IMR-90 (cell line): ENCODE measurements at regions not wholly inside any gene's neighbourhood (a gene's known extent, or its start where the extent isn't known, plus 50 kb on each side); places are given as distances from the start of the nearest gene placed in this dataset.

Source experiments
- ATAC-seq: fragments of 200-7000 bp; cut with Tn5 transposase; 2 replicates; pipeline ENCODE4 v1.9.1; 2020; ENCODE audit warnings: low read depth, mild to moderate bottlenecking, moderate library complexity
- BruUV-seq: library from RNA; stranded (reverse); fragments of 400-500 nt; replicated peaks from 2 replicates; lab custom pipeline; 2021; lab: Mats Ljungman, UMichigan
- CTCF ChIA-PET: fragments of 300-600 bp; formaldehyde crosslinking; extraction: SDS; loops from one replicate; lab custom pipeline; 2021; ENCODE audit warnings: antibody characterized with exemption; lab: Yijun Ruan, JAX
- POLR2A ChIA-PET: fragments of 300-600 bp; sonication (Branson Sonifier 250); formaldehyde crosslinking; loops from one replicate; lab custom pipeline; 2022; ENCODE audit warnings: antibody characterized with exemption; ENCODE audit not compliant: unreplicated experiment; lab: Charles Lee
- DNase-seq: peaks from one replicate; pipeline ENCODE4 v3.0.0; 2013
- H2AFZ ChIP-seq: replicated peaks from 2 replicates; pipeline ENCODE3; 2013; ENCODE audit warnings: low read length, mild to moderate bottlenecking; ENCODE audit not compliant: poor library complexity
- H2AK5ac ChIP-seq: 2 replicates; pipeline ENCODE4 v1.6.1; 2013; ENCODE audit warnings: low read depth, low read length, inconsistent platforms
- H2AK9ac ChIP-seq: replicated peaks from 2 replicates; pipeline ENCODE3; 2013; ENCODE audit warnings: mild to moderate bottlenecking, low read depth, low read length, moderate library complexity; ENCODE audit not compliant: poor library complexity
- H2BK120ac ChIP-seq: 2 replicates; pipeline ENCODE4 v1.6.1; 2013; ENCODE audit warnings: low read depth, low read length, inconsistent platforms
- H2BK15ac ChIP-seq: 3 replicates; pipeline ENCODE4 v1.6.1; 2013; ENCODE audit warnings: low read depth, low read length, inconsistent platforms
- H2BK20ac ChIP-seq: 2 replicates; pipeline ENCODE4 v1.6.1; 2013; ENCODE audit warnings: low read depth, mild to moderate bottlenecking, inconsistent platforms, low read length, moderate library complexity
- H2BK5ac ChIP-seq: 2 replicates; pipeline ENCODE4 v1.6.1; 2013; ENCODE audit warnings: mild to moderate bottlenecking, low read depth, low read length, inconsistent platforms; ENCODE audit not compliant: poor library complexity, severe bottlenecking
- H3K14ac ChIP-seq: replicated peaks from 2 replicates; pipeline ENCODE4 v1.6.1; 2013; ENCODE audit warnings: low read depth, low read length, inconsistent platforms
- H3K18ac ChIP-seq: 2 replicates; pipeline ENCODE4 v1.6.1; 2013; ENCODE audit warnings: low read depth, low read length, control low read depth
- H3K23ac ChIP-seq: 2 replicates; pipeline ENCODE4 v1.6.1; 2013; ENCODE audit warnings: low read depth, low read length, inconsistent platforms
- H3K27ac ChIP-seq: 2 replicates; pipeline ENCODE4 v1.5.1; 2013; ENCODE audit warnings: mild to moderate bottlenecking, control low read depth, low read length; ENCODE audit not compliant: insufficient read depth
- H3K27me3 ChIP-seq: 2 replicates; pipeline ENCODE4 v1.6.1; 2013; ENCODE audit warnings: low read length; ENCODE audit not compliant: control insufficient read depth, insufficient read depth
- H3K36me3 ChIP-seq: 2 replicates; pipeline ENCODE4 v1.6.1; 2013; ENCODE audit warnings: low read length, mixed read lengths; ENCODE audit not compliant: control insufficient read depth, insufficient read depth
- H3K4ac ChIP-seq: 2 replicates; pipeline ENCODE4 v1.6.1; 2013; ENCODE audit warnings: low read depth, low read length, inconsistent platforms
- H3K4me1 ChIP-seq: 2 replicates; pipeline ENCODE4 v1.6.1; 2013; ENCODE audit warnings: low read length, mixed read lengths; ENCODE audit not compliant: control insufficient read depth, insufficient read depth
- H3K4me2 ChIP-seq: 2 replicates; pipeline ENCODE4 v1.6.1; 2013; ENCODE audit warnings: low read depth, mild to moderate bottlenecking, control low read depth, low read length, moderate library complexity
- H3K4me3 ChIP-seq: 2 replicates; pipeline ENCODE4 v1.5.1; 2013; ENCODE audit warnings: low read depth, mild to moderate bottlenecking, control low read depth, low read length, moderate library complexity; ENCODE audit not compliant: insufficient read depth
- H3K56ac ChIP-seq: 2 replicates; pipeline ENCODE4 v1.6.1; 2013; ENCODE audit warnings: low read length, inconsistent platforms; ENCODE audit not compliant: insufficient read depth; ENCODE audit errors: extremely low read depth
- H3K79me1 ChIP-seq, 2 experiments: 2 replicates each; pipeline ENCODE4 v1.6.1; 2013; ENCODE audit warnings: low read length in 2 of 2, inconsistent platforms in 1 of 2, low read depth in 1 of 2
- H3K9ac ChIP-seq: 2 replicates; pipeline ENCODE4 v1.6.1; 2013; ENCODE audit warnings: low read depth, low read length, control low read depth
- H3K9me1 ChIP-seq: 2 replicates; pipeline ENCODE4 v1.6.1; 2013; ENCODE audit warnings: low read length, inconsistent platforms; ENCODE audit not compliant: insufficient read depth
- H3K9me3 ChIP-seq: 2 replicates; pipeline ENCODE4 v1.6.1; 2013; ENCODE audit warnings: low read length; ENCODE audit not compliant: control insufficient read depth, insufficient read depth
- H4K20me1 ChIP-seq: 2 replicates; pipeline ENCODE4 v1.6.1; 2013; ENCODE audit warnings: low read length, inconsistent platforms; ENCODE audit not compliant: insufficient read depth
- H4K5ac ChIP-seq: 2 replicates; pipeline ENCODE4 v1.6.1; 2013; ENCODE audit warnings: mild to moderate bottlenecking, low read depth, low read length, control low read depth
- H4K8ac ChIP-seq, 2 experiments: 2 replicates each; pipeline ENCODE4 v1.6.1; 2013; ENCODE audit warnings: low read depth in 2 of 2, low read length in 2 of 2, control low read depth in 1 of 2, inconsistent platforms in 1 of 2
- H4K91ac ChIP-seq: 2 replicates; pipeline ENCODE4 v1.6.1; 2013; ENCODE audit warnings: low read depth, low read length, inconsistent platforms; ENCODE audit not compliant: insufficient read depth
- MAZ ChIP-seq: IDR thresholded peaks from 2 replicates; pipeline ENCODE4 v1.6.1; 2012; ENCODE audit warnings: low read depth, mild to moderate bottlenecking, low read length, improper control_type of control experiment, moderate library complexity, borderline replicate concordance
- POLR2A ChIP-seq: IDR thresholded peaks from 2 replicates; pipeline ENCODE4 v1.6.1; 2012; ENCODE audit warnings: mild to moderate bottlenecking, low read depth, low read length
- RAD21 ChIP-seq: IDR thresholded peaks from 2 replicates; pipeline ENCODE4 v1.6.1; 2012; ENCODE audit warnings: low read length, improper control_type of control experiment
- WGBS, 2 experiments: methylation state at CpG; one replicate each; pipeline versions ENCODE4 v1.1.5 to v1.1.7; 2013; ENCODE audit warnings: missing lambda C conversion rate in 2 of 2; ENCODE audit not compliant: insufficient read length in 1 of 2; ENCODE audit errors: extremely low coverage in 2 of 2; 5-methylcytosine and 5-hydroxymethylcytosine counted together
- dilution Hi-C: fragments of 300-500 bp; cut with HindIII; formaldehyde crosslinking; loops from one replicate; pipeline ENCODE4 v1.14.3; 2018; ENCODE audit warnings: low sequenced_read_pairs; ENCODE audit not compliant: unreplicated experiment
- in situ Hi-C: fragments of 300-500 bp; cut with MboI; formaldehyde crosslinking; loops from 3 replicates; pipeline ENCODE4 v1.14.3; 2019; ENCODE audit warnings: low sequenced_read_pairs, inconsistent platforms, mixed read lengths
- intact Hi-C: fragments of 100-400 bp; cut with micrococcal nuclease; formaldehyde crosslinking; loops from 2 replicates; pipeline ENCODE4 v1.10.0; 2022
- TF ChIP-seq, protein P1 (sequence below): fragments of 150-350 bp; IDR thresholded peaks from 2 replicates; pipeline ENCODE4 v1.6.1; 2016; ENCODE audit warnings: low read depth, mild to moderate bottlenecking, low read length, moderate library complexity, borderline replicate concordance

DNA sequence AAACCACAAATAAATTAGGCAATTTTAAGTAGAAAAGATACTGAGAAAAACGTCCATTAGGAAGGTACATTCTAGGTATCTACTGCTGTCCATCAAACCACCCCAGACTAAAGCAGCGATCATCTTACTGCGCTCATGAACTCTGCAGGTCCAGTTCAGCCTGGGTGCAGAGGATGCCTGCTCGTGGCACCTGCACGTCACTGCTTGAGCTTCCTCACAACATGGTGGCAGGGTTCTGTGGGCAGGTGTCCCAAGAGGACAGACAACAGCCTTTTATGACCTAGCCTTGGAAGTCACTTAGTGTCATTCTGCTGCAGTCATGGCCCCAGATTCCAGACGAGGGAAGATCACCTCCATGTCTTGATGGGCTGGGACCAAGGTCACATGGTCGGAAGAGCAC lies 93.4 kb downstream of the MICALL2 start:
- Histone ChIP-seq H3K56ac (no peak overlapping the region), H4K91ac (no peak overlapping the region), H3K9me3 (peaks cover 12% of the 10 kb centered on the region), H3K4me3 (no peak overlapping the region), H4K8ac (no peak overlapping the region), H3K27ac (no peak overlapping the region), H3K4me1 (no peaks in the 10 kb centered on the region), H3K9me1 (no peaks in the 10 kb centered on the region), H4K20me1 (no peaks in the 10 kb centered on the region; the same call in 1 of the 2 replicates), H3K18ac (no peak overlapping the region), H3K27me3 (peaks cover 68% of the 10 kb centered on the region), H3K79me1 (no peaks in the 10 kb centered on the region), H3K23ac (no peak overlapping the region), H2AK9ac (no peak overlapping the region), H2AFZ (peak overlapping the region; percentile 11), H3K36me3 (no peaks in the 10 kb centered on the region), H4K5ac (no peak overlapping the region), H3K14ac (no peak overlapping the region), H2BK15ac (no peak overlapping the region), H2BK20ac (no peak overlapping the region), H2AK5ac (no peak overlapping the region), H3K4me2 (no peak overlapping the region), H3K4ac (no peak overlapping the region), H2BK120ac (no peak overlapping the region), H3K9ac (no peak overlapping the region), H2BK5ac (no peak overlapping the region)
- CTCF ChIA-PET: no interaction called here
- ATAC-seq (no peak), DNase-seq (no peak)
- POLR2A ChIA-PET: no interaction called here
- intact Hi-C loops (no loop called here), in situ Hi-C loops (no loop called here), dilution Hi-C loops (no loop called here)
- no TSS peak for BruUV-seq
- no peak for TF ChIP-seq POLR2A
- TF ChIP-seq, protein P1, sequence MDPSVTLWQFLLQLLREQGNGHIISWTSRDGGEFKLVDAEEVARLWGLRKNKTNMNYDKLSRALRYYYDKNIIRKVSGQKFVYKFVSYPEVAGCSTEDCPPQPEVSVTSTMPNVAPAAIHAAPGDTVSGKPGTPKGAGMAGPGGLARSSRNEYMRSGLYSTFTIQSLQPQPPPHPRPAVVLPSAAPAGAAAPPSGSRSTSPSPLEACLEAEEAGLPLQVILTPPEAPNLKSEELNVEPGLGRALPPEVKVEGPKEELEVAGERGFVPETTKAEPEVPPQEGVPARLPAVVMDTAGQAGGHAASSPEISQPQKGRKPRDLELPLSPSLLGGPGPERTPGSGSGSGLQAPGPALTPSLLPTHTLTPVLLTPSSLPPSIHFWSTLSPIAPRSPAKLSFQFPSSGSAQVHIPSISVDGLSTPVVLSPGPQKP: no peak
- TF ChIP-seq RAD21: no peak
- no peak for TF ChIP-seq MAZ
- WGBS, 2 experiments: 68% methylated on average over 4 of the region's 7 CpGs; no CpG with 5 or more reads in 1 of the 2 experiments
